ENCODE measurements at regions not wholly inside any gene's neighbourhood (a gene's known extent, or its start where the extent isn't known, plus 50 kb on each side); places are given as distances from the start of the nearest gene placed in this dataset.
"Not testable (repeated sequence)": the region's sequence is repeated elsewhere in the genome, so short reads cannot be mapped to it uniquely, and the experiment has no call there.

GRCh38 chr5:128730021-128730420 lies 192.0 kb upstream of the FBN2 start:
- not testable (repeated sequence) for DNase-seq (ENCODE audit: low read depth in 3 of 3)

GRCh38 chr5:128735656-128736055 lies 197.6 kb upstream of the FBN2 start:
- DNase-seq (ENCODE audit: low read depth in 3 of 3) = not testable (repeated sequence)

GRCh38 chr5:128736553-128736952 lies 198.5 kb upstream of the FBN2 start:
- DNase-seq (ENCODE audit: low read depth in 3 of 3) = no peak

- DNase-seq (ENCODE audit: low read depth in 3 of 3) = no peak
Observed at GRCh38 chr5:128749136-128749898, 211.3 kb upstream of the FBN2 start.

GRCh38 chr5:128750155-128750554 lies 212.1 kb upstream of the FBN2 start:
- no peak for DNase-seq (ENCODE audit: low read depth in 3 of 3)

GRCh38 chr5:128757196-128757959 lies 207.9 kb upstream of the SLC27A6 start:
- DNase-seq (ENCODE audit: low read depth in 3 of 3) = no peak

- DNase-seq (ENCODE audit: low read depth in 3 of 3) = no peak
Observed at GRCh38 chr5:128762661-128763306, 202.5 kb upstream of the SLC27A6 start.

- no peak for DNase-seq (ENCODE audit: low read depth in 3 of 3)
Observed at GRCh38 chr5:128763321-128763720, 202.0 kb upstream of the SLC27A6 start.

GRCh38 chr5:128764601-128765310 lies 200.5 kb upstream of the SLC27A6 start:
- no peak for DNase-seq (ENCODE audit: low read depth in 3 of 3)

GRCh38 chr5:128765448-128766061 lies 199.7 kb upstream of the SLC27A6 start:
- DNase-seq (ENCODE audit: low read depth in 3 of 3) = no peak

GRCh38 chr5:128766406-128766805 lies 198.9 kb upstream of the SLC27A6 start:
- no peak for DNase-seq (ENCODE audit: low read depth in 3 of 3)

- DNase-seq (ENCODE audit: low read depth in 3 of 3) = no peak
Observed at GRCh38 chr5:128770907-128771306, 194.4 kb upstream of the SLC27A6 start.

GRCh38 chr5:128772356-128772755 lies 192.9 kb upstream of the SLC27A6 start:
- DNase-seq (ENCODE audit: low read depth in 3 of 3) = no peak

- DNase-seq (ENCODE audit: low read depth in 3 of 3) = no peak
Observed at GRCh38 chr5:128773378-128773777, 191.9 kb upstream of the SLC27A6 start.

- no peak for DNase-seq (ENCODE audit: low read depth in 3 of 3)
Observed at GRCh38 chr5:128774605-128775004, 190.7 kb upstream of the SLC27A6 start.

- DNase-seq (ENCODE audit: low read depth in 3 of 3) = no peak
Observed at GRCh38 chr5:128775558-128775957, 189.7 kb upstream of the SLC27A6 start.

- no peak for DNase-seq (ENCODE audit: low read depth in 3 of 3)
Observed at GRCh38 chr5:128777052-128777451, 188.2 kb upstream of the SLC27A6 start.

GRCh38 chr5:128778474-128778873 lies 186.8 kb upstream of the SLC27A6 start:
- DNase-seq (ENCODE audit: low read depth in 3 of 3) = no peak

- no peak for DNase-seq (ENCODE audit: low read depth in 3 of 3)
Observed at GRCh38 chr5:128782446-128782845, 182.8 kb upstream of the SLC27A6 start.

GRCh38 chr5:128784726-128785125 lies 180.6 kb upstream of the SLC27A6 start:
- DNase-seq (ENCODE audit: low read depth in 3 of 3) = no peak

- no peak for DNase-seq (ENCODE audit: low read depth in 3 of 3)
Observed at GRCh38 chr5:128791312-128791711, 174.0 kb upstream of the SLC27A6 start.

- DNase-seq (ENCODE audit: low read depth in 3 of 3) = no peak
Observed at GRCh38 chr5:128796506-128796905, 168.8 kb upstream of the SLC27A6 start.
